ENCODE measurements at regions not wholly inside any gene's neighbourhood (a gene's known extent, or its start where the extent isn't known, plus 50 kb on each side); places are given as distances from the start of the nearest gene placed in this dataset.

DNA sequence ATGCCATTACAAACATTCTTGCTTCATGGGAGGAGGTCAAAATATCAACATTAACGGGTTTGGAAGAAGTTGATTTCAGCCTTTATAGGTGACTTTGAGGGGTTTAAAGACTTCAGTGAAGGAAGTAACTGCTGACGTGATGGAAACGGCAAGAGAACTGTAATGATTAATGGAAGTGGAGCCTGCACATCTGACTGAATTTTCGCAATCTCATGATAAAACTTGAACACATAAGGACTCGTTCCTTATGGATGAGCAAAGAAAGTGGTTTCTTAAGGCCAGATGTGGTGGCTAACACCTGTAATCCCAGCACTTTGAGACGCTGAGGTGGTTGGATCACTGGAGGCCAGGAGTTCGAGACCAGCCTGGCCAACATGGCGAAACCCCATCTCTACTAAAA is 226.1 kb downstream of the BCAS1 start:
- FAIRE-seq: no peak
- TF ChIP-seq, protein P1, sequence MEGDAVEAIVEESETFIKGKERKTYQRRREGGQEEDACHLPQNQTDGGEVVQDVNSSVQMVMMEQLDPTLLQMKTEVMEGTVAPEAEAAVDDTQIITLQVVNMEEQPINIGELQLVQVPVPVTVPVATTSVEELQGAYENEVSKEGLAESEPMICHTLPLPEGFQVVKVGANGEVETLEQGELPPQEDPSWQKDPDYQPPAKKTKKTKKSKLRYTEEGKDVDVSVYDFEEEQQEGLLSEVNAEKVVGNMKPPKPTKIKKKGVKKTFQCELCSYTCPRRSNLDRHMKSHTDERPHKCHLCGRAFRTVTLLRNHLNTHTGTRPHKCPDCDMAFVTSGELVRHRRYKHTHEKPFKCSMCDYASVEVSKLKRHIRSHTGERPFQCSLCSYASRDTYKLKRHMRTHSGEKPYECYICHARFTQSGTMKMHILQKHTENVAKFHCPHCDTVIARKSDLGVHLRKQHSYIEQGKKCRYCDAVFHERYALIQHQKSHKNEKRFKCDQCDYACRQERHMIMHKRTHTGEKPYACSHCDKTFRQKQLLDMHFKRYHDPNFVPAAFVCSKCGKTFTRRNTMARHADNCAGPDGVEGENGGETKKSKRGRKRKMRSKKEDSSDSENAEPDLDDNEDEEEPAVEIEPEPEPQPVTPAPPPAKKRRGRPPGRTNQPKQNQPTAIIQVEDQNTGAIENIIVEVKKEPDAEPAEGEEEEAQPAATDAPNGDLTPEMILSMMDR (IDR thresholded peaks at IDR 0.05; ENCODE audit: insufficient read depth, missing control alignments): no peak
- DNase-seq (ENCODE audit: insufficient read length, low spot score): no peak

DNA sequence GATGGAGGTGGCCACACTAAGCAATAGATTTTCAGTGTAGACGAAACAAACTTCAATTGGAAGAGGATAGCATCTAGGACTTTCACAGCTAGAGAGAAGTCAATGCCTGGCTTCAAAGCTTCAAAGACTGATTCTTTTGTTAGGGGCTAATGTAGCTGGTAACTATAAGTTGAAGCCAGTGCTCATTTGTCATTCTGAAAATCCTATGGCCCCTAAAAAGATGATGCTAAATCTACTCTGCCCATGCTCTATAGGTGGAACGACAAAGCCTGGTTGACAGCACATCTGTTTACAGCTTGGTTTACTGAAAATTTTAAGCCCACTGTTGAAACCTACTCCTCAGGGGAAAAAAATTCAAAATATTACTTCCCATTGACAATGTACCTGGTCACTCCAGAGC is 226.7 kb downstream of the BCAS1 start:
- no peak for DNase-seq (ENCODE audit: insufficient read length, low spot score)
- TF ChIP-seq, protein P1 (IDR thresholded peaks at IDR 0.05; ENCODE audit: insufficient read depth, missing control alignments): no peak
- FAIRE-seq: no peak

GRCh38 chr20:53842301-53843099 is 227.9 kb downstream of the BCAS1 start:
- TF ChIP-seq, protein P1 (IDR thresholded peaks at IDR 0.05; ENCODE audit: insufficient read depth, missing control alignments): no peak
- no peak for FAIRE-seq

DNA sequence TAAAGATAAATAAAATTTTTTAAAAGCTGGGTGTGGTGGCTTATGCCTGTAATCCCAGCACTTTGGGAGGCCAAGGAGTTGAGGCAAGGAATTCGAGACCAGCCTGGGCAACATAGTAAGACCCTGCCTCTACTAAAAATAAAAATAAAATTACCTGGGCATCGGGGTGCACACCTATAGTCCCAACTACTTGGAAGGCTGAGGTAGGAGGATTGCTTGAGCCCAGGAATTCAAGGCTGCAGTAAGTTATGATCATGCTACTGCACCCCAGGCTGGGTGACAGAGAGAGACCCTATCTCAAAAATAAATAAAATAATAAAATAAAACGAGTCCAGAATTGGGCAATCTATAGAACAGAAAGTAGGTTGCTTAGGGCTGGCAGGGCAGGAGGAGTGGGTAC is 228.7 kb downstream of the BCAS1 start:
- FAIRE-seq: no peak
- TF ChIP-seq, protein P1 (IDR thresholded peaks at IDR 0.05; ENCODE audit: insufficient read depth, missing control alignments): no peak
- no peak for DNase-seq (ENCODE audit: insufficient read length, low spot score)

More at GRCh38 chr20:53842301-53843099, 227.9 kb downstream of the BCAS1 start:
- DNase-seq (ENCODE audit: insufficient read length, low spot score): no peak

- FAIRE-seq (no peak), DNase-seq (ENCODE audit: insufficient read length, low spot score) (no peak)
- TF ChIP-seq, protein P1 (IDR thresholded peaks at IDR 0.05; ENCODE audit: insufficient read depth, missing control alignments): no peak
Observed at GRCh38 chr20:53840532-53840931, 229.9 kb downstream of the BCAS1 start.

- TF ChIP-seq, protein P1 (IDR thresholded peaks at IDR 0.05; ENCODE audit: insufficient read depth, missing control alignments): no peak
- DNase-seq (ENCODE audit: insufficient read length, low spot score) (no peak), FAIRE-seq (no peak)
Observed at GRCh38 chr20:53839423-53840176, 230.8 kb downstream of the BCAS1 start.

All from D721Med (cell line).